AML-193 (cell line): ENCODE measurements at regions not wholly inside any gene's neighbourhood (a gene's known extent, or its start where the extent isn't known, plus 50 kb on each side); places are given as distances from the start of the nearest gene placed in this dataset.

Source experiments
- DNase-seq, 2 experiments: peaks; one replicate each; lab custom pipeline; 2025; lab: John Stamatoyannopoulos, UW

DNA sequence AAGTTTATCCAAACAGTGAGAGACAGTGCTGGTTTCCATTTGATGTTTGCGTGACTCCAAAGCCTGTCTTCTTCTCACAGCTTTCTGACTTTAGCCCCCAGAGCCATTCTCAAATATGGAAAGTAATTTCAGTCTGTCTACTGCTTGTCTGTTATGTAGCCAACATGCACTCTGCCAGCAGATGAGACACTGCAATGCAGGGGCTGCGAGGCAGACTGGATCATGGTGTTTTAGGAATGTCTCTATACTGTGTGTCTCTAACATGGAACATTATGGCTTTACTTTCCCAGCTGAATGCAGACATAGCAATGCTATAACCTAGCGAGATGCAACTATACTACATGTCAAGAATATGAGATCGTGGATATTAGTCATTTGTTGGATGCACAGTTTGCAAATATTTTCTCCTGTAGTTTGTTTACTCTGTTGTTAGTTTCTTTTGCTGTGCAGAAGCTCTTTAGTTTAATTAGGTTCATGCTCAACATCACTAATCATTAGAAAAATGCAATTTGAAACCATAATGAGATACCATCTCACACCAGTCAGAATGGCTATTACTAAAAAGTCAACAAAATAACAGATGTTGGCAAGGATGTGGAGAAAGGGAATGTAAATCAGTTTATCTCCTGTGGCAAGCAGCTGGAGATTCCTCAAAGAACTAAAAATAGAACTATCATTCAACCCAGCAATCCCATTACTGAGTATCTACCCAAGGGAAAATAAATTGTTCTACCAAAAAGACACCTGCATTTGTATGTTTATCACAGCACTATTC lies 235.8 kb upstream of the TMTC1 start:
- no peak for DNase-seq

DNA sequence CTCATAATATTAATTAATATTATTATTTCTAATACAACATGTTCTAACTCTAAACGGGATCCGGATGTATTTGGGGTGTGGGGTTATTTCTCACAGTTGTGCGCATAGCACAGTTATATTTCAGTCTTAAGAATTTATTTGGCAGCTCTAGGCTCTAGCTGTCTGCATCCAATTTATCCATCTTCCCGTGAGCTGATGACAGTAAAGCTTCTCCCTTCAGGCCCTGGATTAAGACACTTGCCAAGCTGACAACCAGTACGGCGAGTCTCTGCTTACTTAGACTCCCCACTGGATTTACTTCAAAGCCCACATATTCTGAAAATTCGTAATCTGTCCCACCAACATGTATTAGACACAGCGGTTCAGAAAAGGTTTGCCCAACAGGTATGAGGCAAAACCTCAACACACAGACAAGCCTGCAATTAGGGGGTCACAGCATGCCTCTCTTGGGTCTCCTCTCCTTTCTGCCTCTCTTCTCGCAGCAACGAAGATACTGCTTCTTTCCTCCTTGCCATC lies 232.9 kb upstream of the TMTC1 start:
- no peak for DNase-seq

DNA sequence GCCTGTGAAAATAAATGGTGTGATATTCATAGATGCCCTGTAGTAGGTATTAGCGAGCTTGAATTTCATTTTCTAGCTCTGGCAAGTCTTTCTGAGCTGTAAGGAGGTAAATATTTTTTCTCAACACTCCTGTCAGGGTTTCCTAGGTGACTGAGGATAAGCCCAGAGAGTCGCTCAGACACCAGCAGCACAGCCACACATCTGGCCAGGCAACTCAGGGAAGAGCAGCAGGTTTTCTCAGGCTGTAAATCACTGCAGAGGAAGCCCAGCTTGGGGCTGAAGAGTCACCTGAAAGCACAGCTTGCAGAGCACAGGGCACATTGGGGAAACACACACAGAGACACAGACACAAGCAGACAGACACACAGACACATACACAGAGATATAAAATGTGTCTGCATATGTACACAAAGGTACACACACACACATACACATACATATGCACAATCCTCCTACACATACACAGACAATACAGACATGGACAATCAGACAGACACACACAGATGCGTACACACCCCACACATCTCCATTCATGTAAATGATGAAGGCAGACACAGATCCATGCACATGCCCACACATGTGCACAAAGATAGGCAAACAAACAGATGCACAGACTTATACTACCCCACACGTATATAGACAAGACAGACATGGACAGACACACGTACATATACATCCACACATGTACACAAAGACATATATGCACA lies 232.0 kb upstream of the TMTC1 start:
- DNase-seq = no peak

DNA sequence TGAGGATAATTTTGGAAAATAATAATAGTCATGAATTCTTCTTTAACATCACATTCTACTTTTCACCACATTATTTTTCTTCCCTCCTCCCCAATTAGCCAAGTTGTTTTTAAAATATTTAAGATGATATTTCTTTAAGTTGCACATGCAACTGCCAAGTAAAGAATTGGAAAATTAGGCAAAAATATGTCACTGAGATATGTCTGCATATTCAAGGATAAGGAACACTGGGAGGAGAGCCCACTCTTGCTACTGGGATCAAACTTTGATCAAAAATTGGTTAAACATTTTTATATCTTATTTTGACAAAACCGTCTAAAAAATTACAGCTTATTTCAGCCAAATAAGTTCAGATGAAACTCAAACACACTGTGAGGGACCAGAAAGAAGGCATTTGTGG lies 231.2 kb upstream of the TMTC1 start:
- no peak for DNase-seq

DNA sequence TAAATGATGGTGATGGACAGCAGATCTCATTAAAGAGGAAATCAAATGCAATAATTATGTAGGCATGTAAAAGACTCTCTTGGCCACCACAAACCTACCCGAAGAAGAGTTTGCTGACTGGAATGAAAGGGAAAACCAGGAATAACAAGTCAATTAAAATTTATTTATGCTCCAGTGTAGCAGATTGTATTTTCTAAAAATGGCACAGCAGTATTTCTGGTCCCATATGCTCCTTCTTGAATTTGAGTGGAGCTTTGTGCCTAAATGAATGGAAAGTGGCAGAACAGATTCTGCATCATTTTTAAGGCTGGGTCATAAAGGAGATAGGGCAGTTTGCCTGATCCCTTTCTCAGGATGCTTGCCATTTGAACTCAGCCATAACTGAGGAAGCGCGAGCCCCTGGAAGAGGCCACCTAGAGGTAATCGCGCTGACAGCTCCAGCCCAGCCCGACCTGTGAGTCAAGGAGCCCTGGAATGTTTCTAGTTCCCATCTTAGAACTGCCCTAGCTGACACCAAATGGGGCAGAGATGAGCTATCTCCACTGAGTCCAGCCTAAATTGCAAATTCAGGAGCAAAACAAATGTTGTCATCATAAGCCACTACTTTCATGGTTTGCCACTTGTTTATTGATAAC lies 229.2 kb upstream of the TMTC1 start:
- no peak for DNase-seq

DNA sequence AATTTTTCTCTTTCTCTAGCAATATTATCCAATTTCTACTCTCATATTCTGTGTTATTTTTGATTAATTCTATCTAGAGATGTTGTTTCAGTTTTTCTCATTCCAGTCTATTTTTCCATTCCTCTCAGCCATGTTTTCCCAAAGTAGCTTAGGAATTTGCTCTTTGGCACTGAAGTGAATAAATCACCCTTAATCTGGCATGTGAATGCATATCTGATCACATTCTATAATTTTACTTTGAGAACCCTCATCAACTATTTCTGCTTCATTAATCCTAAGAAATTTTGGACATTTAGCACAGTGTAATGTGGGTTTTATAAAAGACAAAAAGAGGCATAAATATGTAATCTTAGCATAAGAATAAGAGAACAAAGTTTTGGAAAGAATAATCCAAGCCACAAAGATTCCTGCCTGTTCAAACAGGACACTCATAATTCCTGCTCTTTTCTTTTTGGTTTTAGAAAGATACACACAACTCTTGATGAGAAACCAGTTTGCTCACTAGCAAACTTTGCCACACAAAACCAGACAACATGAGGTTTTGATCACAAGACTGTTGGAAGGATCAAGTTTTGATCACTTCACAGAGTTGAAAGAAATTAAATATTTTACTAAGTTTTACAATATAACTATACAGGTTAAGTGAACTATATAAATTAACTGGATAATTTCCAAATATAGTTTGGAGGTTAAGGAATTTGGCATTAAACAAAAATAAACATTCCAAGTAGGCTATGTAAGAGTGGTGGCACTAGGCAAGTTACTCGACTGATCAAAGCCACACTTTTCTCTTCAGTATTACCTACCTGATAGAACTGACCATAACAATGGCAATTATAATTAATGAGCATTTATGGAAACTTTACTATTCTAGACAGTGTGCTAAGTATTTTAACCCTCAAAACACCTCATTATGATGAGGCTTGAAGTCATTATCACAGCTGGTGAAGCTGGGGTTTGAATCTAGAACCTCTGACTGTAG lies 226.6 kb upstream of the TMTC1 start:
- no peak for DNase-seq

DNA sequence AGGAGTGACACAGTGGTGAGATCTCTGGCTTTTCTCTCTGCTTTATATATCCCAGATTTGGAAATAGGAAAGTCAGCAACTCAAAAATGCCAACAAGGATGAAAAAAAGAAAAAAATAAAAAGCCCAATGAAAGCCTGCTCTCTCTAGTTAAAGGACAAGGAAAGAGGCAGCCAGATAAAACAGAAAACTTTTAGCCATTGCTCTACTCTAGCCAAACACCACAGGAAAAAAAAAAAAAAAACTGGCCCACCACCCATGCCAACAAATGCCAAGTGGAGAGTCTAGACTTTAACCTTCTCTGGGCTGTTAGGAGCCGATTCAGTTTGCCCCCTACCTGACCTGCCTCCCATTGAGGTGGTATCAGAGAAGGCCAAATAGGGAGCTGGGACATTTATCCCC lies 222.3 kb upstream of the TMTC1 start:
- no peak for DNase-seq

DNA sequence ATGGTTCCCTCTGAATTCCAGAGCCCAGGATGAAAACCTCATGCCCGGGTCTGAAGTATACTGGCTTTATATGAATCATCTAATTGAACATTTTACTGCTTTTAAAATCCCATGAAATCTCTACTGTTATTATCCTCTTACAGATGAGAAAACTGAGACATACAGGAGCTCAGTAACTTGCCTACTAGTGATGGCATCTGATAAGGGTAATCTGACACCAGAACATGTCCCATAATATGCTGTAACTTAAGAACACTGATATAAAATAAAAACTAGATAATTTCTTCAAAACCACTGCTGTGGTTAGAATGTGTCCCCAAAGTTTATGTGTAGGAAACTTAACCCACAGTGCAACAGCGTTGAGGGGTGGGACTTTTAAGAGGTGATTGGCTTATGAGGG lies 219.6 kb upstream of the TMTC1 start:
- DNase-seq = no peak

DNA sequence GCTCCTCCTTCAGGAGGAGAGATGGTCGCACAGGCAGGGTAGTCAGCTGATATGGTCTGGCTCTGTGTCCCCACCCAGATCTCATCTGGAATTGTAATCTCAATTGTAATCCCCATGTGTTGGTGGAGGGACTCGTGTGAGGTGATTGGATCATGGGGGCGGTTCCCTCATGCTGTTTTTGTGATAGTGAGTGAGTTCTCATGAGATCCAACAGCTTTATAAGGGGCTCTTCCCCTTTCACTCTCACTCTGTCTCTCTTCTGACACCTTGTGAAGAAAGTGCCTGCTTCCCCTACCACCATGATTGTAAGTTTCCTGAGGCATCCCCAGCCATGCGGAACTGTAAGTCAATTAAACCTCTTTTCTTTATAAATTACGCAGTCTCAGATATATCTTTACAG lies 218.9 kb upstream of the TMTC1 start:
- no peak for DNase-seq

DNA sequence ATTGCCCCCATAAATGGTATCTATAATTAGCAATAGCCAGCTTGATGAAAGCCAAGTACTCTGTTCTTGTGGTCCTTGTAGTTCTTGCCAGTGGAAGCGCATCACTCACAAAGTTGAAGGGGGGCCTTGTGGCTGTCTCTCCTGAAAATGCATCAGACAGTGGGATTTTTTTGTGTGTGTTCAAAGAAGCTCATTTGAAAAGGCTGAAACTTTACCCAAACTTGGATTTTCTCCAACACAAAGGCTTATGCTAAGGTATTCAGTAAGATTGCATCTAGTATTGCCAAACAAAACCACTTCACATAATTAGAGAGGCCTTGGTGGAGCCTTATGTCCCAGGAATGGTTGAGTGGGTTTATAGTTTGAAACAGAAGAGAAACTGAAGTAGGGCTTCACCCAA lies 216.7 kb upstream of the TMTC1 start:
- no peak for DNase-seq

DNA sequence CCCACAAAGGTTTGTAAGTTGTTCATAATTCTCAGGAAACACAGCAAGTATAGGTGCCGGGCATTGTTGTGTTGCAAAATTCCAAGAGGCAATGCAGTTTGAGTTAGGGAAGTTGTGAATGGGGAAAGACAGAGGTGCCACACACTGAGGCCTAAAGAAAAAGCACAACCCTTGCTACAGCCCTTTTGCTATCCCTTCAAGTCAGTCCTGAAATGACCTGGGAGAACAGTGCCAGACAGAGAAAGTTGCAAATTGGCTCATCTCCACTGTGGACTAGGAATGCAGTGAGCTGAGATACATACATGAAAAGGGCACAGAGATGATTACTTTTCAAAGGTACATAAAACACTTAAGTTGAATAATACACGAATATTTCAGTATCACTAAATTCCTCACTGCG lies 213.3 kb upstream of the TMTC1 start:
- DNase-seq = no peak

DNA sequence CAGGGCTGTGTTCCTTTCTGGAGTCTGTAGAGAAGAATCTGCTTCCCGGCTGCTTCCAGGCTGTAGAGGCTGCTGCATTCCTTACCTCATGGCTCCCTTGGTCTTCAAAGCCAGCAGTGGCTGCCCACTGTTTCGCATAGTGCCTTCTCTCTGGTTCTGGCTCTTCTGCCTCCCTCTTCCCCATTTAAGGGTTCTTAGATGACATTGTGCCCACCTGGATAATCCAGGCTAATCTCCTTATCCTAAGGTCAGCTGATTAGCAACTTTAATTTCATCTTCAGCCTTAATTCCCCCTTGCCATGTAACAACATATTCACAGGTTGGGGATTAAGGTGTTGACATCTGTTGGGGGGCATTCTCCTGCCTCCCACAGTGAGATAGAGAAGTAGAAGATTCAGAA lies 208.6 kb upstream of the TMTC1 start:
- DNase-seq = no peak

DNA sequence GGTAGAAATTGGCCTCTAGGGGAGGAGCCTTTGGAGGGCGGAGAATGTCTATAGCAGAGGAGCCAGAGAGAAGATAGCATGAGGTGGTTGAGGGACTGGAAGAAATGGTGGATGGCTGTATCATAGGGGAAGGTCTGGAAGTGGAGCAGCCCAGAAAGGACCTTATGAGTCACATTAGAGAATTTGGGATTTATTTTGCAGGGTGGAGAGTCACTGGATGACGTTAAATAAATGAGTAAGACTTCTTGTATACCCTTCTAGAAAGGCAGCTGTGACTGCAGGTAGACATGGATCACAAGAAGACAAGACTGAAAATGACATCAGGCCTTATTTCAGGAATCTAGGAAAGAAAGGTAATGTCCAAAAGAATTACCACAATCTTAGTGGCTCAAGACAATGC lies 208.2 kb upstream of the TMTC1 start:
- DNase-seq = no peak

DNA sequence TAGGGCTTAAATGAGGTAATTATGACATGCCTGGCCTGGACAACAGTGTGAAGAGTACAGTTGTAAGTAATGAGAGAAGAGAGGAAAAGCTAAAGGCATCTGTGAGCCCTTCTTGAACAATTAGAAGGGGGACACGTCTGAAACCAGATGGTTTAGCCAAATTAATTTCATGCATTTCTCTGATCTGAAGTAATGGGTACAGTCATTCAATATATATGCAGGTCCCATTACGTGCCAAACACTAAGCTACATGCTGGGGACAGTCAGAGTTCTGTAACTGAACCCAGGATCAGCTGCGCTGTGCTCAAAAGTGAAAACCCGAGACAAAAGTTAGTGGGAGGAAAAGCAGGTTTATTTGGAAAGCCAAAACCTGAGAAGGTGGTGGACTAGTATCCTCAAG lies 207.2 kb upstream of the TMTC1 start:
- no peak for DNase-seq

DNA sequence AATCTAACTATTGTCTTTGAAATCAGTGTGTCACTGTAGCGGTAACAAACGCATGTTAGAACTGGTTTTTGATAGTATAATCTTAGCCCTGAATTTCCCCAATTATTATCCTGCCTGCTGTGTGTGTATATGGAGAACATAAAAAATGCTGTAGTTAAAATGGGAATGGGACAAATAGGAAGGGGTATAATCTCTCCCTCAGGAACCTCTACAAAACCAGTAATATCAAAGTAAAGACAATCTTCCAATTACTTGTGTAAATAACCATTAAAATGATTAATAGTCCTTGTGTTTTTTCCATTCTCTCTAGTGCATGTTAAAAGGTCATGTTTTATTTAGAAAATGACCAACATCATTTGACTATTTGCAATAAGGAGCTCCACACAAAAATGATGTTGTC lies 200.1 kb upstream of the TMTC1 start:
- no peak for DNase-seq

DNA sequence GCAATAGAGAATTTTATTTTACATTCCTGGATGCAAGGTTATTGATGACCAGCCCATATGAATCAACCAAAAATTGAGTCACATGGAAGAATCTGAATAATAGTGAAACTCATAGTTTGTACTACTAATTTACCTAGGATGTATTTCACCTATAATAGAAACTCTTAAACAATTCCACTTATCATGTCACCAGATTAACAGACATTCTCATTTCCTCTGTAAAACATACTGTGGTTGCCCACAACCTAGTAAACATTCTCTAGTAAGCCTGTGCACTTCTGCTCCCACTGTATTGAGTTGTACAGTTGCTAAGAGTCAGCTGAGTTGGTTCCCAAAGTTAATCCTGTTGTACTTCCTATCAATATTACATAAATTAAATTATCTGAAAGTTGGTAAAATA lies 196.6 kb upstream of the TMTC1 start:
- DNase-seq = no peak

DNA sequence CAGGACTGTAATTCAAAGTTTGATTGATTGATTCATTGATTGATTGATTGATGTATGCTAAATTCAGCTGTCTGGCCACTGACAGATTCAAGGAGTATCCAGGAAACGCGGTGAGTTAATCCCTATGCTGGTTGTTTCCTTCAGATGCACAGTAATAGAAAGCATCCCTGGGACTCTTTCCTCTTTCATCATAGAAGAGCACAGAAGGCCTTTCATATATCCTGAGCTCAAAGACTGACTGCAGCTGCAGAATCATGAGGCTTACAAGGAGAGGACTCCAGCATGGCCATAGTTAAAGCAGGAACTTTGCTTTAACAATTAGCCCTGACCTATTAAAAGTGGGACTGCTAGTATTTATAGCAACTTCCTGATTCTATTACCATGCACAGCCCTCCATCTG lies 187.7 kb upstream of the TMTC1 start:
- DNase-seq = no peak

DNA sequence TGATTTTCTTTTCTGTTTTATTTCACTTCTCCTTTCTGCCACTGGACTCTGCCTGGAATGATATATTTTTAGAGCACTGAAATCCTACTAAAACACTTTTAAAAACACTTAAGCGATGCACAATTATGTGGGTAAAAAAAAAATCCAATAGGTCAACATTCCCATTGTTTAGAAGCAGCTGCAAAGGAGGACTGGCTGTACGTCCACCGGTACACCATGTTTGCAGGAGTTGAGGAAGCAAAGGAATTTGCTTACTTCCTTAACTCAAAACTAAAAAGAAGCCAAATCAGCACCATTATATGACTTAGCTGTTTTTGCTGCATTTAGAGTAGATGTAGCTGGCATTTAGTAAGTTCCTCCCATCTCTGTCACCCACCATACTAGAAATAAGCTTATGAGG lies 186.8 kb upstream of the TMTC1 start:
- DNase-seq = no peak

DNA sequence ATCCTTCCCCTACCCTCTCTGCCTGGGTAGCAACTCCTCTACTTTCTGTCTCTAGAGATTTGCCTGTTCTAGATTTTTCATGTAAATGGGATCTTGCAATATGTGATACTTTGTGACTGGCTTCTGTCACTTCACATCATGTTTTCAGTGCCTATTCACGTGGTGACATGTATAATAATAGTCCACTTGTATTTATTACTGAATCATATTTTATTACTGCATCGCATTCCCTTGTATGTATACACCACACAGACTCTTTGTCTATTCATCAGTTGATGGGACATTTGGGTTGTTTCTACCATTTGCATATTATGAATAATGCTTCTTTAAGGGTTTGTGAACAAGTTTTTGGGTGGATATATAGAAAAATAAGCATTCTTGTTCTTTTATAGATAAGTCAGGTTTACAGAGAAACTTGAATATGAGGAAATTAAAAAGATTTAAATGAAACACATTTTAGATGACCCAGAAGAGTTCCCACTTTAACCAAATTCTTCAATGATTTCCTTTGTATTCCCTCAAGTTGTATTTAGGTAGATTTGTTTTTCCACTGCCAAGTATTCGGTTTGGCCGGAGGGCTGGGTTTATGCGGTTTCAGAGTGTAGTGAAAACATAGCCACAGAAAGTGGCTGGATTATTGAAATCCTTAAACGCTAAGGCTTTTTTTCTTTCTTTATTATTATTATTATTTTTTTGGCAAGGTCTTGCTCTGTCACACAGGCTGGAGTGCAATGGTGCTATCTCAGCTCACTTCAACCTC lies 178.7 kb upstream of the TMTC1 start:
- DNase-seq = no peak

DNA sequence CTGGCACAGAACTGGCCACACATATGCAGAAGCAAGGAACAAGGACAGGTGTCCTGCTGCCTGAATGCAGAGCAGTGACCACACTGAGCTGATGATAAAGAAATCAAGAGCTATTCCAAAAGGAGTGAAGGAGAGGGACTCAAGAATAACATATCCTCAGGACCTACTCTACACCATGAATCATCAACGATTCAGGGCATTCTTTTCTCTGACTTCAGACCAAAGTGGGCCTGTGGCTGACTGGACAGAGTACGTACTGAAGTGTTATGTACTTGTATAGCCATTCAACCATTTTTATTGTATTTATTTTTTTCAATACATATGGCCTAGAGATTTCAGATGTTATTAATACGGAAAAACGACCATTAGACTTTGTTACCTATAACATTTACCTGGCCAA lies 177.5 kb upstream of the TMTC1 start:
- DNase-seq = no peak

DNA sequence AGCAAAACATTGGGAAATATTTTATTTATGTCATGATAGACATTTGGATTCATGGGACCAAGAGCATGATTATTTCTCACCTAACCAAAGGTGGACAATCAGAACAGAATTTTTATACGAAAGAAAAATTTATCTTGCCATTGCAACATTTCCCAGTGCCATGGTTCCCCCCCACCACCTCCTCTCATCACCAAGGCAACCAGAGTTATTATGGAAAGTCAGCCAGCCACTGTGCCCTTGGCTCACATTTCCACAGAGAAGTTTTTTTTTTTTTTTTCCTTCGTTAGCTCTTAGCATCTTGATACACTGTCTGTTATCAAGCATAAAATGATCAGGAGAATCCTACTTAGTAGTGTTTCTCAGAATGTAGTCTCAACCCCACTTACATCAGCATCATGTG lies 176.4 kb upstream of the TMTC1 start:
- no peak for DNase-seq
